ENCODE measurements at regions not wholly inside any gene's neighbourhood (a gene's known extent, or its start where the extent isn't known, plus 50 kb on each side); places are given as distances from the start of the nearest gene placed in this dataset.
A peak's percentile ranks its signal among the peaks of the same experiment; 100 is the strongest.

- no peak for TF ChIP-seq CTCF (IDR thresholded peaks at IDR 0.05; ENCODE audit: low read depth, low read length)
- DNase-seq (ENCODE audit: low read depth, low spot score): peak; percentile 26
- H3K4me3 ChIP-seq (ENCODE audit: low read depth, low read length): no peak overlapping the region
- in situ Hi-C loops (cut with HindIII; ENCODE audit: low sequenced_read_pairs): no loop called here
Observed at GRCh38 chr1:69511426-69512192, 56.1 kb upstream of the LRRC7 start.

GRCh38 chr1:69513601-69514000, 54.1 kb upstream of the LRRC7 start:
- H3K4me3 ChIP-seq (ENCODE audit: low read depth, low read length): no peak overlapping the region
- no peak for TF ChIP-seq CTCF (IDR thresholded peaks at IDR 0.05; ENCODE audit: low read depth, low read length)
- peak; percentile 40 for DNase-seq (ENCODE audit: low read depth, low spot score)
- in situ Hi-C loops (cut with HindIII; ENCODE audit: low sequenced_read_pairs): no loop called here

Data from astrocyte of the spinal cord (primary cell).